ENCODE measurements at regions not wholly inside any gene's neighbourhood (a gene's known extent, or its start where the extent isn't known, plus 50 kb on each side); places are given as distances from the start of the nearest gene placed in this dataset.

DNA sequence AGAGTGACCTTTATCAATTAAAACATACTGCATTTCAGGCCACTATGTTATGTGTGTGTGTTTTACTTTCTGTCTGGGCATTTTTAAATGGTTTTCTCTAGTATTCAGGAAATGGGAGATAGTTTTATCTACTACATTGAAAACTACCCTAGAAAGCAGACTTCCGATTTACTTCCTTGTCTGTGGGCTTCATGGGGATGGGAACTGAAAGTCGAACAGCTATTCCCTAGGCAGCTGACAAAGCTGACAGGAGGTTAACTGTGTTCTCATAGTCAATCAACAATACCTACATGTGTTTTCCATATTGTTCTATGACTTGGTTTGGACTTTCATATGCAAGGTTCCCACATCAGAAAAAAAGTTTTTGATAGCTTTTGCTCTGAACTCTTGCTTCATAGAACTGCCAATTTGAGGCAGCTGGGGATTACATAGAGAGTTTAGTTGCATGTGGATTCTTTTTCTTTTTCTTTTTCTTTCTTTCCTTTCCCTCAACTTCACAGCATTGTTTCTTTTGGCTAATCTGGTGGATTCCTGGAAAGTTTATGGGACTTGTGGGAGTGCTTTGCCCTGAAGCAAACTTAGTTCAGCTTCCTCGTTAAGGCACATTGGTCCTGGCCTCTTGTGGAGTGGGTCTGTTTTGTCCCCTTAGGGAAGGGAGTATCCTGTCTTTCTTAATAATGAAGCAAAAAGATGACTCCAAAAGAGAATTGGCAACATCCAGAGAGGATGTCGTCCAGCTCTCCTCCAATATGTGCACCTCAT, 327.1 kb upstream of the GIMD1 start:
- TF ChIP-seq ZNF384 (IDR thresholded peaks at IDR 0.05) (no peak), FOXK2 (IDR thresholded peaks at IDR 0.05) (no peak), FOXM1 (IDR thresholded peaks at IDR 0.05; ENCODE audit: borderline replicate concordance) (no peak), FOXA1 (IDR thresholded peaks at IDR 0.05) (no peak), HDGF (IDR thresholded peaks at IDR 0.05; ENCODE audit: borderline replicate concordance) (no peak), BHLHE40 (IDR thresholded peaks at IDR 0.05; ENCODE audit: borderline replicate concordance) (no peak), SP1 (IDR thresholded peaks at IDR 0.05) (no peak), L3MBTL2 (conservative IDR thresholded peaks at IDR 0.05) (no peak), ARNT (IDR thresholded peaks at IDR 0.05) (no peak), TARDBP (IDR thresholded peaks at IDR 0.05) (no peak), NFRKB (IDR thresholded peaks at IDR 0.05) (no peak)
- TF ChIP-seq, protein P1, sequence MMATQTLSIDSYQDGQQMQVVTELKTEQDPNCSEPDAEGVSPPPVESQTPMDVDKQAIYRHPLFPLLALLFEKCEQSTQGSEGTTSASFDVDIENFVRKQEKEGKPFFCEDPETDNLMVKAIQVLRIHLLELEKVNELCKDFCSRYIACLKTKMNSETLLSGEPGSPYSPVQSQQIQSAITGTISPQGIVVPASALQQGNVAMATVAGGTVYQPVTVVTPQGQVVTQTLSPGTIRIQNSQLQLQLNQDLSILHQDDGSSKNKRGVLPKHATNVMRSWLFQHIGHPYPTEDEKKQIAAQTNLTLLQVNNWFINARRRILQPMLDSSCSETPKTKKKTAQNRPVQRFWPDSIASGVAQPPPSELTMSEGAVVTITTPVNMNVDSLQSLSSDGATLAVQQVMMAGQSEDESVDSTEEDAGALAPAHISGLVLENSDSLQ (IDR thresholded peaks at IDR 0.05), result no peak
